ENCODE measurements at regions not wholly inside any gene's neighbourhood (a gene's known extent, or its start where the extent isn't known, plus 50 kb on each side); places are given as distances from the start of the nearest gene placed in this dataset.
A peak's percentile ranks its signal among the peaks of the same experiment; 100 is the strongest.

DNA sequence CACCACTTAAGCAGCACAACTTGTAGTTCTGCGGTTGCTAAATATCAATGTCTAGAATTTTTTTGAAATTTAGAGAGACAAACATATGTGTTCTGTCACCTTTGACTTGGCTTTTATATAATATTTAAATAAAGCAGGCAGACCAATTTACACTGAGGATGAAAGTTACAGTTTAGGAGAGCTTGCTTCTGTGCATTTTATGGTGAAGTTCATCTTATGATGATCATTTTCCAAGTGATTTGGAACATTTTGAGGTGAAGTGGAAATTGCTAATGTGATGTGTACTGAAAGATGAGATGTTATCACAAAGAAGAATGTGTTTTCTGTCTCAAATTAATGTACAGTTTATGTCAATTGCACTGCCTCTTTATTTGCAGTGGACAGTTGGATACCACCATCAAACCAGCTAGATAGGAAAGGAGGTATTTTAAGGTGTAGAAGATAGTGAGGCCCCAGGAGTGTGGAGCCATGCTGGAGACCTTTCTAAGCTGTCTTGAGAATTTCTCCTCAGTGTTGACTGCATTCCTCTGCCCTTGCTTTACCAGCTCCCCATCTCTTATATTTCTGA lies 461.9 kb downstream of the UTRN start:
- no peak overlapping the region for H3K27ac ChIP-seq
- TF ChIP-seq, protein P1, sequence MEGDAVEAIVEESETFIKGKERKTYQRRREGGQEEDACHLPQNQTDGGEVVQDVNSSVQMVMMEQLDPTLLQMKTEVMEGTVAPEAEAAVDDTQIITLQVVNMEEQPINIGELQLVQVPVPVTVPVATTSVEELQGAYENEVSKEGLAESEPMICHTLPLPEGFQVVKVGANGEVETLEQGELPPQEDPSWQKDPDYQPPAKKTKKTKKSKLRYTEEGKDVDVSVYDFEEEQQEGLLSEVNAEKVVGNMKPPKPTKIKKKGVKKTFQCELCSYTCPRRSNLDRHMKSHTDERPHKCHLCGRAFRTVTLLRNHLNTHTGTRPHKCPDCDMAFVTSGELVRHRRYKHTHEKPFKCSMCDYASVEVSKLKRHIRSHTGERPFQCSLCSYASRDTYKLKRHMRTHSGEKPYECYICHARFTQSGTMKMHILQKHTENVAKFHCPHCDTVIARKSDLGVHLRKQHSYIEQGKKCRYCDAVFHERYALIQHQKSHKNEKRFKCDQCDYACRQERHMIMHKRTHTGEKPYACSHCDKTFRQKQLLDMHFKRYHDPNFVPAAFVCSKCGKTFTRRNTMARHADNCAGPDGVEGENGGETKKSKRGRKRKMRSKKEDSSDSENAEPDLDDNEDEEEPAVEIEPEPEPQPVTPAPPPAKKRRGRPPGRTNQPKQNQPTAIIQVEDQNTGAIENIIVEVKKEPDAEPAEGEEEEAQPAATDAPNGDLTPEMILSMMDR (IDR thresholded peaks at IDR 0.05), result no peak
- no peak for TF ChIP-seq ZFX (IDR thresholded peaks at IDR 0.05; ENCODE audit: borderline replicate concordance)

DNA sequence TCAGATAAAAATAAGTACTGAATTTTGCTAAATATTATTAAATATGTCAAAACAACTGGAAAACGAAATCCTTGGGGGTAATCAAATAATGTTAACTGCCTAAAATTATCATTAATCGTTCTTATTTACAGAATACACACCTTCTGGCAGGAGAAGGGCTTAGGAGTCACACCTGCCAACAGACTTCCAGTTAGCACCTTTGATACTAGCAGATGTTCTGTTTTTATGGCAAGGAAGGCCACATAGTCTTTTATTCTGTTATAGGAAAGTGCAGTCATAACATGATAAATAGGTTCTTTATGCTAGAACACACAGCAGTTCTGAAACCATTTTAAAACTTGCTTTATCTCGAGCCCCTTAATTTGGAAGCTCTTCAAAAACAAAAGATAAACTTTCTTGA lies 464.1 kb downstream of the UTRN start:
- TF ChIP-seq, protein P1 (IDR thresholded peaks at IDR 0.05), result no peak
- no peak for TF ChIP-seq ZFX (IDR thresholded peaks at IDR 0.05; ENCODE audit: borderline replicate concordance)
- no peak overlapping the region for H3K27ac ChIP-seq

DNA sequence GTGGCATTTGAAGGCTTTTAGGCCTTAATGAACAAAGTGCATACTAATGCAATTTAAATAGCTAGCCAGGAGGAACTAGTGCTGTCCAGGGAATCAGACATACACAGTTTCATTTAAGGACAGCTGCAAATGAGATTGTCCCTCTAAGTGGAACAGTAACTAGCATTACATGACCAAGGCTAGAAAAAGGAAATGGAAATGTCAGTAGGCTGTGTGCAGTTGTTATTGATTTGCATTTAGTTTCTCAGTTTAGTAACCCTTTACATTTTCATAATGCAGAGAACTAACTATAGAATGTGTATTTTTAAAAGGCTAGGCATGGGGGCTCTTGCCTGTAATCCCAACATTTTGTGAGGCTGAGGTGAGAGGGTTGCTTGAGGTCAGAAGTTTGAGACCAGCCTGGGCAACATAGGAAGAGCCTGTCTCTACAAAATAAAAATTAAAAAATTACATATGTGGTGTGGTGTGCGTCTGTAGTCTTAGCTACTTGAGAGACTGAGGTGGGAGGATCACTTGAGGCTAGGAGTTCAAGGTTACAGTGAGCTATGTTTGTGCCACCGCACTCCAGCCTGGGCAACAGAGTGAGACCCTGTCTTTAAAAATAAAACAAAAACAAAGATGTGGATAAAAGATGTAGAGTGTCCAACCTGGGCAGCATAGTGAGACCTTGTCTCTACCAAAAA lies 468.0 kb downstream of the UTRN start:
- no peak overlapping the region for H3K27ac ChIP-seq
- TF ChIP-seq, protein P1 (IDR thresholded peaks at IDR 0.05), result no peak
- no peak for TF ChIP-seq ZFX (IDR thresholded peaks at IDR 0.05; ENCODE audit: borderline replicate concordance)

DNA sequence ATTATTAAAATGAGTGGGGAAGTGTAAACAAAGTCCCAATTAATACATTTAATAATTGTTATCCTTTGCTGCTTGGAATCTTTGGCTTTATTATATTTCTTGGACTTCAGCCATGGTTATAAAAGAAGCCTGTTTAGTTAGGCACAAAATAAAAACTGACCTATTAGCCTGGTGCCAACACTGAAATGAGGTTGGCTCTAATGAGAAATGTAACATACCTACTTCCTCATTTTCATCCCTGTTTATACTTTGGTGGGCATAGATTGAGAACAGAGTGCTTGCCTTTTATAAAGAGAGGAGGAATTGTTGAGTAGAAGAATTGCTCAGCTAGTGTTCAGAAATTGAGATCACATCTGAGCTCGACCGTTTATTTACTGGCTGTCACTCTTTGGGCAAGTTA lies 471.3 kb downstream of the UTRN start:
- H3K27ac ChIP-seq, result peak overlapping the region; percentile 33; the same call in 1 of the 2 replicates
- TF ChIP-seq, protein P1 (IDR thresholded peaks at IDR 0.05), result no peak
- TF ChIP-seq ZFX (IDR thresholded peaks at IDR 0.05; ENCODE audit: borderline replicate concordance), result no peak

DNA sequence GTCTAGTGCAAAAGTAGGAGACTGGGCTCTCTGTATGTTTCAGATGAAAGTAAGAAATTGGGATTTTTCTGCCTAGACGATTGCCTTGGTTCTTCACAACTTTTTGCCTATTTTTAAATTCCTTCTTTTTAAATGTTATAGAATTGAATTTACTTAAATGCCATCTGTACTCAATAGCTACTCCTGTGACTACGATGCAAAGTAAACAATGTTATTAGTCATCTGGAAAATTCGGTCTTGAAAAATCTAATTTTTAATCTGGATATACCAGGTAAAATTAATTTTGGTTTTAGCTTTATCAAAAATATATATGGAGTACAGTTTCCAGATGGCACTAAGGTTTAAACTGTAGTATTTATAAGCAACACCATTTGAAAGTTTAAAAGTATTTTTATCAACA lies 472.2 kb downstream of the UTRN start:
- no peak for TF ChIP-seq ZFX (IDR thresholded peaks at IDR 0.05; ENCODE audit: borderline replicate concordance)
- TF ChIP-seq, protein P1 (IDR thresholded peaks at IDR 0.05), result no peak
- no peak overlapping the region for H3K27ac ChIP-seq

DNA sequence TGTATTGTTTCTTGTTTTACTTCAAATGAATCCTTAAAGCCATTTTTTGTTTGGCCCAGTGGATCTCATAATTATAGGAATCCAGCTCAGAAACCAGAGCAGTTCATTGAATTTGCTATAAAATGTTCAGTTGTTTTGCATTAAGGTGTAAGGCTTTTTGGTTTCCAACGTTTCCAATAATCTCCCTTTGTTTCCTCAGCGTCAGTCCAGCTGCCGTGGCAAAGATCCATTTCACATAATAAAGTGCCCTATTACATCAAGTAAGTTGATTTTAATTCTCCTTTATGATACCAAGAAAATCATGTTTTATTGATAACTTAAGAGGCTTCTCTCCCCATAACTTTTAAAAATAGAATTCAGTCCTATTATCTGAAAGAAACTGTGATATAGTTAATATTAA lies 472.6 kb downstream of the UTRN start:
- no peak for TF ChIP-seq ZFX (IDR thresholded peaks at IDR 0.05; ENCODE audit: borderline replicate concordance)
- TF ChIP-seq, protein P1 (IDR thresholded peaks at IDR 0.05), result no peak
- H3K27ac ChIP-seq, result no peak overlapping the region

DNA sequence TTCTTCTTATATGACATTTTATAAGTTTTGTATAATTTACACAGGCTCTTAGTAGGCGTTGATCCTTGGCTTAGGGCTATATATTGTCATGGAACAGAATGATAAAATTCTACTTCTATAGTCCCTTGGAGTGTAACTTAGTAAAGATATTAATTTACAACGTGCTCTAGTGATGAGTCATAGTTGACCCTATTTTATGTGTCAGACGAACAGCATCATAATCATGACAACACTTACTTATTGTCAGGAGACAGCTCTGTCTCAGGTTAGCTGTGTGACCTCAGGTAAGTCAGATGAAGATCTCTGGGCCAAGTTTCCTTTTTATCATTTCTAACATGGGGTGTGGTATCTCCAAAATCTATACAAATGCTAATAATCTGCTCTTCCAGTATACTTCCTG lies 473.5 kb downstream of the UTRN start:
- TF ChIP-seq, protein P1 (IDR thresholded peaks at IDR 0.05), result no peak
- no peak for TF ChIP-seq ZFX (IDR thresholded peaks at IDR 0.05; ENCODE audit: borderline replicate concordance)

More for the DNA sequence above, 473.5 kb downstream of the UTRN start:
- no peak overlapping the region for H3K27ac ChIP-seq

Measured in 22Rv1 (cell line).